Transverse colon (tissue), 3 donors: ENCODE measurements at regions not wholly inside any gene's neighbourhood (a gene's known extent, or its start where the extent isn't known, plus 50 kb on each side); places are given as distances from the start of the nearest gene placed in this dataset.

ENCODE experiments used
- EP300 ChIP-seq: sonication (generic); formaldehyde crosslinking; IDR thresholded peaks from one replicate; pipeline ENCODE4 v1.6.1; 2017; ENCODE audit warnings: antibody characterized with exemption, low read depth
- POLR2A ChIP-seq: fragments of 450-650 bp; IDR thresholded peaks from one replicate; pipeline ENCODE4 v1.6.1; 2016; ENCODE audit warnings: antibody characterized with exemption, mild to moderate bottlenecking, moderate library complexity
- TF ChIP-seq, protein P1 (sequence below), 5 experiments: fragments of 200-600 bp in 3 of 5; fragments of 450-650 bp in 2 of 5; sonication (generic) in 3 of 5; IDR thresholded peaks; 1 replicate in 2 of 5; 2 replicates in 3 of 5; pipeline ENCODE4 v1.5.1; 2016 to 2017; ENCODE audit warnings: antibody characterized with exemption in 5 of 5, inconsistent platforms in 3 of 5, mild to moderate bottlenecking in 2 of 5, moderate library complexity in 1 of 5

DNA sequence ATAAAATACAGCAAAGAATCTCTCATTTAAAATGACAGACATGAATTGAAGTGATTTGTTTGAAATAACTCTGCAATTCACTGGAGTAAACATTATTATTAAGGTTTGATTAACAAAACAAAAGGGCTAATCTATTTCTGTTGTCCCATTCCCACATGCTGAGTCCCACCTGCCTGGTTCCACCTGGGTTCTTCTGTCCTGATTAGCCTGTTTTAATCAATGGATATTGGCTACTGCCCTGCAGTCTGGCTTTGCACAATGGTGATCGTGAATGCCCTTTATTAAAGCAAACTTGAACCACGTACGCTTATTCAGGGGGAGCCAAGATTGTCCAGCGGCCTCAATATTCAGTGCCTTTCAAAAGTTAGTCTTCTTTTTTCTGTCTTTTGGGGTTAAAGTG is 72.8 kb upstream of the CDH19 start:
- TF ChIP-seq, protein P1, sequence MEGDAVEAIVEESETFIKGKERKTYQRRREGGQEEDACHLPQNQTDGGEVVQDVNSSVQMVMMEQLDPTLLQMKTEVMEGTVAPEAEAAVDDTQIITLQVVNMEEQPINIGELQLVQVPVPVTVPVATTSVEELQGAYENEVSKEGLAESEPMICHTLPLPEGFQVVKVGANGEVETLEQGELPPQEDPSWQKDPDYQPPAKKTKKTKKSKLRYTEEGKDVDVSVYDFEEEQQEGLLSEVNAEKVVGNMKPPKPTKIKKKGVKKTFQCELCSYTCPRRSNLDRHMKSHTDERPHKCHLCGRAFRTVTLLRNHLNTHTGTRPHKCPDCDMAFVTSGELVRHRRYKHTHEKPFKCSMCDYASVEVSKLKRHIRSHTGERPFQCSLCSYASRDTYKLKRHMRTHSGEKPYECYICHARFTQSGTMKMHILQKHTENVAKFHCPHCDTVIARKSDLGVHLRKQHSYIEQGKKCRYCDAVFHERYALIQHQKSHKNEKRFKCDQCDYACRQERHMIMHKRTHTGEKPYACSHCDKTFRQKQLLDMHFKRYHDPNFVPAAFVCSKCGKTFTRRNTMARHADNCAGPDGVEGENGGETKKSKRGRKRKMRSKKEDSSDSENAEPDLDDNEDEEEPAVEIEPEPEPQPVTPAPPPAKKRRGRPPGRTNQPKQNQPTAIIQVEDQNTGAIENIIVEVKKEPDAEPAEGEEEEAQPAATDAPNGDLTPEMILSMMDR (IDR thresholded peaks at IDR 0.05): no peak
- no peak for TF ChIP-seq EP300
- no peak for TF ChIP-seq POLR2A
